GM23248 (cell line): ENCODE measurements at regions not wholly inside any gene's neighbourhood (a gene's known extent, or its start where the extent isn't known, plus 50 kb on each side); places are given as distances from the start of the nearest gene placed in this dataset.

Source experiments
- EZH2 ChIP-seq: fragments of 200-600 bp; sonication (generic); IDR thresholded peaks from 2 replicates; pipeline ENCODE4 v1.6.1; 2018; ENCODE audit warnings: antibody characterized with exemption, mild to moderate bottlenecking; ENCODE audit not compliant: insufficient read depth, poor library complexity, severe bottlenecking
- EZH2phosphoT487 ChIP-seq: fragments of 200-600 bp; sonication (generic); IDR thresholded peaks from 2 replicates; pipeline ENCODE4 v1.6.1; 2018; ENCODE audit warnings: antibody characterized with exemption, moderate library complexity, mild to moderate bottlenecking, low read depth; ENCODE audit not compliant: insufficient read depth

- TF ChIP-seq EZH2: no peak
- TF ChIP-seq EZH2phosphoT487: no peak
These were observed 186.7 kb downstream of the RFC3 start for GRCh38 chr13:34004676-34005075.
